ENCODE measurements at regions not wholly inside any gene's neighbourhood (a gene's known extent, or its start where the extent isn't known, plus 50 kb on each side); places are given as distances from the start of the nearest gene placed in this dataset.

- no peak for TF ChIP-seq CTCF (IDR thresholded peaks at IDR 0.05; ENCODE audit: borderline replicate concordance, control extremely low read depth, extremely low read depth, insufficient read depth, missing control alignments)
- no peak for DNase-seq (ENCODE audit: low spot score)
- in situ Hi-C loops (cut with MboI; ENCODE audit: low sequenced_read_pairs, unreplicated experiment): no loop called here
Observed at GRCh38 chr4:121454251-121454979, 73.6 kb upstream of the QRFPR start.

DNA sequence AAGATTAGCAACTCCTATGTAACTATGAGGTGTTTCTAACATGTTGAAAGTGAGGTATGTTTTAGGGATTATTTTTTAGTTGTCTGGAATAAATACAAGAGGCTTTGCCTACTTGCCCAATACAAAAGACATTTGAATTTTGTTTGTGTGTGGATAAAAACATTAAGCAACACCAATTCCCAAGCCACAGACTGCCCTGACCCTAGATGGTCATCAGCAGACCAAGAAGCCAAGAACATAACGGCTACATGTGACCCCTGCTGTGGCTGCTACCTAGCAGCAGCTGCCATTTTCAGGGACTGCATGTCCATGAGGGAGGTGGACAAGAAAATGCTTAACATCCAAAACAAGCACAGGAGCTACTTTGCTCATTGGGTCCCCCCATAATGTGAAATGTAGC is 70.5 kb upstream of the QRFPR start:
- in situ Hi-C loops (cut with MboI; ENCODE audit: low sequenced_read_pairs, unreplicated experiment): no loop called here
- no peak for TF ChIP-seq CTCF (IDR thresholded peaks at IDR 0.05; ENCODE audit: borderline replicate concordance, control extremely low read depth, extremely low read depth, insufficient read depth, missing control alignments)
- DNase-seq (ENCODE audit: low spot score): no peak

GRCh38 chr4:121449416-121449815 is 68.6 kb upstream of the QRFPR start:
- TF ChIP-seq CTCF (IDR thresholded peaks at IDR 0.05; ENCODE audit: borderline replicate concordance, control extremely low read depth, extremely low read depth, insufficient read depth, missing control alignments): no peak
- in situ Hi-C loops (cut with MboI; ENCODE audit: low sequenced_read_pairs, unreplicated experiment): no loop called here
- no peak for DNase-seq (ENCODE audit: low spot score)

DNA sequence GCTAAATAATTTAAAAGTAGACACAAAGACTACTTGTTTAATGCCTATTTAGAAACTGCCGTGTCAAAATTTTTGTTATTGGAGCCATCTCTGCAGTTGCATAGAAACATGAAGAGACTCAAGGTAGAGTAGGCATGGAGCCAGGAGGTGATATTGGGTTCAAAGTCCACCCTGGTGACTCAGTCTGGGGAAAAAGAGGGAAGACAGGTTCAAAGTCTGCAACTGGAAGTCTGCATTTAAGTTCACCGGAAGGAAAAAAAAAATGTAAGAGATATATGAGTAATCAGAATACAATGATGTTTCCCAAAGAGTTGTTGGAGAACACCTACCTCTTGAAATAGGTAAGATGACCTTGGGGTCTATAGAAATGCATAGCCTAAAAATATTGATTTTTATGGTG is 67.4 kb upstream of the QRFPR start:
- in situ Hi-C loops (cut with MboI; ENCODE audit: low sequenced_read_pairs, unreplicated experiment): no loop called here
- no peak for TF ChIP-seq CTCF (IDR thresholded peaks at IDR 0.05; ENCODE audit: borderline replicate concordance, control extremely low read depth, extremely low read depth, insufficient read depth, missing control alignments)

GRCh38 chr4:121439669-121440068 is 58.9 kb upstream of the QRFPR start:
- DNase-seq (ENCODE audit: low spot score): no peak
- in situ Hi-C loops (cut with MboI; ENCODE audit: low sequenced_read_pairs, unreplicated experiment): no loop called here
- no peak for TF ChIP-seq CTCF (IDR thresholded peaks at IDR 0.05; ENCODE audit: borderline replicate concordance, control extremely low read depth, extremely low read depth, insufficient read depth, missing control alignments)

More for the DNA sequence above, 67.4 kb upstream of the QRFPR start:
- DNase-seq (ENCODE audit: low spot score): no peak

Measured in GM13976 (cell line).